ENCODE measurements at regions not wholly inside any gene's neighbourhood (a gene's known extent, or its start where the extent isn't known, plus 50 kb on each side); places are given as distances from the start of the nearest gene placed in this dataset.

- TF ChIP-seq CTCF (IDR thresholded peaks at IDR 0.05) = no peak
- no peak for TF ChIP-seq POLR2A (IDR thresholded peaks at IDR 0.05)
These were observed 140.7 kb upstream of the SPRY2 start for GRCh38 chr13:80481588-80481987.
